ENCODE measurements at regions not wholly inside any gene's neighbourhood (a gene's known extent, or its start where the extent isn't known, plus 50 kb on each side); places are given as distances from the start of the nearest gene placed in this dataset.

DNA sequence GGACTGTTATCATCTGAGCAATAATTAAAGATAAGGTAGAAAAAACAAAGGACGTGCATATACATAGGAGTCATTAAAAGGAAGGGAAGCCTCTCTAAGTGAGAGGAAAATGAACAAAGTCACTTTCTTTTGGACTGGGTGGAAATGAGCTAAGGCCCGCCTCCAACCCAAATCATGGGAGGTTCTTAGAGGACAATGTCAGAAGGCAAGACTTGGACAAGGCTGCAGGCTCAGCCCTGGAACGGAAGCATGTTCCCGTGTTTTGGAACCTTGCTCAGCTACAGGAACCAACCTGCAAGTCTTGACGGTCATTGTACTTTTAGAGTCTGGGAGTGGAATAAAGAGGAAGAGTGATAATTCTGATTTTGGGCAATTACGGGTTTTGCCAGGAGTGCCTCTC is 59.4 kb upstream of the EPB41L3 start:
- no peak overlapping the region for H3K27ac ChIP-seq
- no peak for DNase-seq
- WGBS, 5 donors = 67 to 79% (median 70%) methylated on average over 6 of the region's 6 CpGs

DNA sequence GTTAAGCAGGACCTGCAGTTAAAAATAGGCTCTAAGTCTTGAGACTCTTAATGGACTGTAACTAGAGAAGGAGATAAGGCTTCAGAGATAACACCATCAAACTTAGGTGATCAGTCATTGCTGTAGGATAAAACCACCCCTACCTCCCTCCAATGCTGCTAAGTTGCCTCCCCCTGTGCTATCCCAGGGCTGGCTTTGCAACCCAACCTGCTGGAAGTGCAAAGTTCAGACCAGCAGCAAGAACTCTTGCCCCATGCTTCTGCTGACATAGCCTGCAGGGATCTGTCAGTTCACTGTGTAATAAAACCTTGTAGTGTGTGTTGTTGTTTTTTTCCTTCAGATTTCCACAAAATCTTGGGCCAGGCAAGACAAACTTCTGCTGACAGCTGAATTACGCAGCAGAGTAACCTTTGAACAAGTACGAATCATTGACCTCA is 57.4 kb upstream of the EPB41L3 start:
- no peak overlapping the region for H3K4me3 ChIP-seq
- TF ChIP-seq POLR2A (IDR thresholded peaks at IDR 0.05) (no peak), POLR2AphosphoS5 (IDR thresholded peaks at IDR 0.05) (no peak), EP300 (IDR thresholded peaks at IDR 0.05) (no peak)
- TF ChIP-seq, protein P1, sequence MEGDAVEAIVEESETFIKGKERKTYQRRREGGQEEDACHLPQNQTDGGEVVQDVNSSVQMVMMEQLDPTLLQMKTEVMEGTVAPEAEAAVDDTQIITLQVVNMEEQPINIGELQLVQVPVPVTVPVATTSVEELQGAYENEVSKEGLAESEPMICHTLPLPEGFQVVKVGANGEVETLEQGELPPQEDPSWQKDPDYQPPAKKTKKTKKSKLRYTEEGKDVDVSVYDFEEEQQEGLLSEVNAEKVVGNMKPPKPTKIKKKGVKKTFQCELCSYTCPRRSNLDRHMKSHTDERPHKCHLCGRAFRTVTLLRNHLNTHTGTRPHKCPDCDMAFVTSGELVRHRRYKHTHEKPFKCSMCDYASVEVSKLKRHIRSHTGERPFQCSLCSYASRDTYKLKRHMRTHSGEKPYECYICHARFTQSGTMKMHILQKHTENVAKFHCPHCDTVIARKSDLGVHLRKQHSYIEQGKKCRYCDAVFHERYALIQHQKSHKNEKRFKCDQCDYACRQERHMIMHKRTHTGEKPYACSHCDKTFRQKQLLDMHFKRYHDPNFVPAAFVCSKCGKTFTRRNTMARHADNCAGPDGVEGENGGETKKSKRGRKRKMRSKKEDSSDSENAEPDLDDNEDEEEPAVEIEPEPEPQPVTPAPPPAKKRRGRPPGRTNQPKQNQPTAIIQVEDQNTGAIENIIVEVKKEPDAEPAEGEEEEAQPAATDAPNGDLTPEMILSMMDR (IDR thresholded peaks at IDR 0.05) = no peak
- intact Hi-C loops (cut with DNase I; ENCODE audit: low total_unique reads) = no loop called here
- H3K36me3 ChIP-seq = no peaks in the 10 kb centered on the region
- no peaks in the 10 kb centered on the region for H3K4me1 ChIP-seq
- no peaks in the 10 kb centered on the region for H3K27me3 ChIP-seq
- 39 to 69% (median 50%) methylated on average over 2 of the region's 2 CpGs for WGBS, 5 donors
- no peak overlapping the region for H3K27ac ChIP-seq
- DNase-seq = peak in 1 of 2 donors; percentile 20
- no peaks in the 10 kb centered on the region for H3K9me3 ChIP-seq

More for the DNA sequence above, 59.4 kb upstream of the EPB41L3 start:
- Histone ChIP-seq H3K4me3 (no peak overlapping the region), H3K27me3 (no peaks in the 10 kb centered on the region), H3K36me3 (no peaks in the 10 kb centered on the region), H3K4me1 (no peaks in the 10 kb centered on the region), H3K9me3 (no peaks in the 10 kb centered on the region)
- intact Hi-C loops (cut with DNase I; ENCODE audit: low total_unique reads) = no loop called here
- TF ChIP-seq, protein P1 (IDR thresholded peaks at IDR 0.05) = no peak
- TF ChIP-seq POLR2A (IDR thresholded peaks at IDR 0.05) (no peak), POLR2AphosphoS5 (IDR thresholded peaks at IDR 0.05) (no peak), EP300 (IDR thresholded peaks at IDR 0.05) (no peak)

DNA sequence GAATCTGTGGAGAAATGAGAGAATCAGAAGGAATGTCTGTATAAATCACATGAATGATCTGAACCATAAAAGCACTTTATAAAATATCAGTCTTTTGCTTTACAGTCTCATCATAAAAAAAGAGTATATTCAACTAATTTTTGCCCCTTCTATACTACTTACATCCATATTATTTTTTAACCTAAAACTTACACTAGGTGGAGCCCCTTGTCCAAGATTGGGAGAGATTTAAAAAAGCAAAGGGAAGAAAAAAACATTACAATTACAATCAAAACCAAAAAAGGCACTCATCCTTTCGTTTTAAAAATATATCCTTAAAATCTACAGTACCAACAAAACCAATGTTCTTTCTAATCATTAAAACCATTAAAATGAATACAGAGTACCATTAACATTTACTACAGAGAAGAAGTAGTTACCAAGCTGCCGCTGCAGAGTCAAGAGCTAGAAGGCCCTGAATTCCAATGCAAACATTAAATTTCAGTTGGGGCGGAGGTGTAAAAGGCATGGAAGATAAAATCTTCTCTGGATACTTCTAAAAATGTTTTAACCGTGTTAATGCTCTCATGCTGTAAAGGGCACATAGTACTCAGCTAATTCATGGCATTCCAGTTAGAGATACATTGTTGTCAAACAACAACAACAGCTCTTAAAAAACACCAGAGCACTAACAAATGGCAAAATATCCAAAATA is 56.7 kb upstream of the EPB41L3 start:
- H3K27ac ChIP-seq = no peak overlapping the region
- no peak overlapping the region for H3K4me3 ChIP-seq
- H3K36me3 ChIP-seq = no peaks in the 10 kb centered on the region
- no peak for TF ChIP-seq EP300 (IDR thresholded peaks at IDR 0.05)
- TF ChIP-seq, protein P1 (IDR thresholded peaks at IDR 0.05) = peak in 1 of 7 experiments; percentile 8
- no peak for TF ChIP-seq POLR2A (IDR thresholded peaks at IDR 0.05)
- TF ChIP-seq POLR2AphosphoS5 (IDR thresholded peaks at IDR 0.05) = no peak
- no peaks in the 10 kb centered on the region for H3K27me3 ChIP-seq
- H3K4me1 ChIP-seq = no peaks in the 10 kb centered on the region
- DNase-seq = peak in 1 of 2 donors; percentile 61
- no peaks in the 10 kb centered on the region for H3K9me3 ChIP-seq
- WGBS, 5 donors = 22 to 36% (median 29%) methylated on average over 4 of the region's 4 CpGs
- intact Hi-C loops (cut with DNase I; ENCODE audit: low total_unique reads) = no loop called here

DNA sequence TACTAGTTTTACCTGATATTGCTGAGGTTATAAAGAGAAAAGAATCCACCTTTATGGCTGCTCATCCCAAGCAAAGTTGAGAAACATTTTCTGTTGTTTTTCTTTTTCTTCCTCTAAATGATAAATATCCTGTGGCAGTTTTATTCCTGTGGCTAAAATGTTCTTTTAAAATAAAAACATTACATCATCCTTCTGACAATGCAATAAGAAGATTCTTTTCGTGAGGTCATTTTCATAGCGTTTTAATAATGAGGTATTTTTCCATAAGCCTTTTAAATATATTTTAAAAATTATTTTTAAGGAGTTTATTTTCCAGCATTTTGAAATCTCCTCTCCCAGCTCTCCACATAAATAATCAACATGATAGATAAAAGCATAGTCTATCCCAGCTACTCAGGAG is 52.8 kb upstream of the EPB41L3 start:
- DNase-seq = no peak
- Histone ChIP-seq H3K9me3 (peaks cover 0 to 11% (median 0%) of the 10 kb centered on the region in 4 donors), H3K4me3 (no peak overlapping the region), H3K27ac (no peak overlapping the region), H3K27me3 (no peaks in the 10 kb centered on the region), H3K36me3 (no peaks in the 10 kb centered on the region), H3K4me1 (no peaks in the 10 kb centered on the region)
- TF ChIP-seq EP300 (IDR thresholded peaks at IDR 0.05) (no peak), POLR2A (IDR thresholded peaks at IDR 0.05) (no peak), POLR2AphosphoS5 (IDR thresholded peaks at IDR 0.05) (no peak)
- TF ChIP-seq, protein P1 (IDR thresholded peaks at IDR 0.05) = no peak
- intact Hi-C loops (cut with DNase I; ENCODE audit: low total_unique reads) = no loop called here
- WGBS, 5 donors = 41 to 89% (median 65%) methylated on average over 2 of the region's 2 CpGs
